H1 (cell line): ENCODE measurements at regions not wholly inside any gene's neighbourhood (a gene's known extent, or its start where the extent isn't known, plus 50 kb on each side); places are given as distances from the start of the nearest gene placed in this dataset.

Source experiments
- CTCF ChIA-PET: fragments of 300-600 bp; sonication (Branson Sonifier 250); formaldehyde crosslinking; loops from one replicate; lab custom pipeline; 2021; ENCODE audit not compliant: partially characterized antibody; lab: Charles Lee
- POLR2A ChIA-PET: fragments of 300-600 bp; sonication (Branson Sonifier 250); formaldehyde crosslinking; loops from one replicate; lab custom pipeline; 2021; ENCODE audit warnings: inconsistent platforms; ENCODE audit not compliant: partially characterized antibody; lab: Charles Lee
- DNase-seq, 2 experiments: peaks; one replicate each; pipeline versions ENCODE4 v3.0.0 to v3.0.0-alpha.2; 2010 to 2022; ENCODE audit warnings: low spot score in 2 of 2, low read depth in 1 of 2, mixed read lengths in 1 of 2
- FAIRE-seq: peaks from 2 replicates; lab custom pipeline; 2011; peaks lifted over from hg19 to GRCh38; lab: Jason Lieb, UNC
- H2AFZ ChIP-seq: 2 replicates; pipeline ENCODE4 v1.8.1; 2012; ENCODE audit warnings: low read length, inconsistent platforms
- H2AK5ac ChIP-seq: 2 replicates; pipeline ENCODE4 v1.6.1; 2013; ENCODE audit warnings: low read depth, low read length
- H2BK120ac ChIP-seq: replicated peaks from 2 replicates; pipeline ENCODE3; 2013; ENCODE audit warnings: low read depth, low read length, inconsistent platforms
- H2BK12ac ChIP-seq: 2 replicates; pipeline ENCODE4 v1.6.1; 2013; ENCODE audit warnings: low read depth, low read length
- H2BK15ac ChIP-seq: 2 replicates; pipeline ENCODE4 v1.6.1; 2013; ENCODE audit warnings: low read length
- H2BK20ac ChIP-seq: 2 replicates; pipeline ENCODE4 v1.6.1; 2013; ENCODE audit warnings: low read length
- H2BK5ac ChIP-seq: 2 replicates; pipeline ENCODE4 v1.6.1; 2013; ENCODE audit warnings: low read depth, low read length
- H3K14ac ChIP-seq: 2 replicates; pipeline ENCODE4 v1.6.1; 2013; ENCODE audit warnings: inconsistent platforms; ENCODE audit not compliant: insufficient read length
- H3K18ac ChIP-seq: 2 replicates; pipeline ENCODE4 v1.6.1; 2013; ENCODE audit warnings: low read length; ENCODE audit errors: extremely low read depth
- H3K23ac ChIP-seq: 2 replicates; pipeline ENCODE4 v1.6.1; 2013; ENCODE audit warnings: inconsistent platforms; ENCODE audit not compliant: insufficient read length
- H3K23me2 ChIP-seq: 2 replicates; pipeline ENCODE4 v1.6.1; 2013; ENCODE audit warnings: low read depth, low read length
- H3K27ac ChIP-seq: 2 replicates; pipeline ENCODE4 v1.6.1; 2011; ENCODE audit warnings: low read depth, low read length, inconsistent platforms
- H3K27me3 ChIP-seq, 4 experiments: replicated peaks in 1 of 4; 1 replicate in 1 of 4; 2 replicates in 3 of 4; pipeline versions ENCODE4 v1.6.1 to v1.8.1; 2011 to 2013; ENCODE audit warnings: low read length in 3 of 4, mild to moderate bottlenecking in 3 of 4, inconsistent platforms in 2 of 4, mixed read lengths in 2 of 4, moderate library complexity in 1 of 4; ENCODE audit not compliant: control insufficient read depth in 3 of 4, insufficient read depth in 3 of 4; ENCODE audit errors: extremely low read depth in 1 of 4
- H3K36me3 ChIP-seq, 4 experiments: 2 replicates each; pipeline versions ENCODE4 v1.6.1 to v1.8.1; 2011 to 2013; ENCODE audit warnings: mild to moderate bottlenecking in 4 of 4, low read length in 3 of 4, moderate library complexity in 2 of 4, control low read depth in 1 of 4, inconsistent platforms in 1 of 4; ENCODE audit not compliant: insufficient read depth in 4 of 4, control insufficient read depth in 2 of 4
- H3K4ac ChIP-seq: replicated peaks from 2 replicates; pipeline ENCODE3; 2013; ENCODE audit warnings: low read length, low read depth, mixed read lengths, inconsistent platforms; ENCODE audit not compliant: insufficient read length
- H3K4me1 ChIP-seq, 4 experiments: replicated peaks in 1 of 4; 1 replicate in 1 of 4; 2 replicates in 3 of 4; pipeline versions ENCODE4 v1.6.1 to v1.8.1; 2011 to 2013; ENCODE audit warnings: low read length in 3 of 4, inconsistent platforms in 2 of 4, mixed read lengths in 1 of 4; ENCODE audit not compliant: insufficient read depth in 4 of 4, control insufficient read depth in 3 of 4
- H3K4me2 ChIP-seq, 2 experiments: 2 replicates each; pipeline versions ENCODE4 v1.6.1 to v1.8.1; 2011 to 2013; ENCODE audit warnings: low read depth in 2 of 2, low read length in 2 of 2, control low read depth in 1 of 2, inconsistent platforms in 1 of 2, mild to moderate bottlenecking in 1 of 2; ENCODE audit not compliant: insufficient read depth in 1 of 2
- H3K4me3 ChIP-seq, 4 experiments: fragments of 200-600, 300-600 bp in 1 of 4; sonication (generic), shearing (Covaris generic), sonication (Bioruptor Twin) in 1 of 4; 2 replicates each; pipeline versions ENCODE4 v1.5.1 to v1.8.1; 2011 to 2016; ENCODE audit warnings: low read length in 4 of 4, low read depth in 3 of 4, control low read depth in 2 of 4, inconsistent platforms in 2 of 4, mild to moderate bottlenecking in 2 of 4, mixed read lengths in 1 of 4, moderate library complexity in 1 of 4; ENCODE audit not compliant: insufficient read depth in 2 of 4; ENCODE audit errors: extremely low read depth in 1 of 4
- H3K56ac ChIP-seq: replicated peaks from 2 replicates; pipeline ENCODE3; 2013; ENCODE audit warnings: low read depth, mild to moderate bottlenecking, mixed read lengths, low read length, inconsistent platforms; ENCODE audit not compliant: insufficient read length
- H3K79me1 ChIP-seq: 2 replicates; pipeline ENCODE4 v1.6.1; 2013; ENCODE audit warnings: low read depth, low read length, control low read depth
- H3K79me2 ChIP-seq, 2 experiments: 2 replicates each; pipeline versions ENCODE4 v1.6.1 to v1.8.1; 2012 to 2013; ENCODE audit warnings: low read length in 2 of 2, mild to moderate bottlenecking in 2 of 2, inconsistent platforms in 1 of 2; ENCODE audit not compliant: insufficient read depth in 2 of 2, control insufficient read depth in 1 of 2
- H3K9ac ChIP-seq, 4 experiments: replicated peaks in 1 of 4; 1 replicate in 1 of 4; 2 replicates in 3 of 4; pipeline versions ENCODE4 v1.6.1 to v1.8.1; 2011 to 2013; ENCODE audit warnings: low read depth in 3 of 4, low read length in 3 of 4, control low read depth in 2 of 4, mild to moderate bottlenecking in 2 of 4, moderate library complexity in 2 of 4, inconsistent platforms in 1 of 4; ENCODE audit errors: extremely low read depth in 1 of 4
- H3K9me3 ChIP-seq, 2 experiments: 2 replicates each; pipeline versions ENCODE4 v1.6.1 to v1.8.1; 2012 to 2013; ENCODE audit warnings: mild to moderate bottlenecking in 2 of 2, moderate library complexity in 2 of 2, control low read depth in 1 of 2, inconsistent platforms in 1 of 2, low read depth in 1 of 2, low read length in 1 of 2, mixed read lengths in 1 of 2; ENCODE audit not compliant: insufficient read depth in 2 of 2
- H4K20me1 ChIP-seq, 2 experiments: replicated peaks in 1 of 2; 2 replicates each; pipeline versions ENCODE3 to v1.8.1; 2011 to 2013; ENCODE audit warnings: inconsistent platforms in 2 of 2, low read length in 2 of 2, mild to moderate bottlenecking in 1 of 2; ENCODE audit not compliant: insufficient read depth in 2 of 2, control insufficient read depth in 1 of 2
- H4K5ac ChIP-seq: 2 replicates; pipeline ENCODE4 v1.6.1; 2013; ENCODE audit warnings: low read length, low read depth, mixed read lengths, inconsistent platforms; ENCODE audit not compliant: insufficient read length
- H4K8ac ChIP-seq: 2 replicates; pipeline ENCODE4 v1.8.0; 2013; ENCODE audit warnings: mild to moderate bottlenecking, moderate library complexity, low read length, inconsistent platforms; ENCODE audit not compliant: insufficient read depth; ENCODE audit errors: extremely low read depth
- H4K91ac ChIP-seq: replicated peaks from 2 replicates; pipeline ENCODE3; 2013; ENCODE audit warnings: low read length, mixed read lengths, inconsistent platforms; ENCODE audit not compliant: insufficient read length
- ASH2L ChIP-seq: fragments of 200-600, 300-600 bp; sonication (generic); IDR thresholded peaks from one replicate; pipeline ENCODE4 v1.7.1; 2017; ENCODE audit warnings: low read length
- RNF2 ChIP-seq: fragments of 200-900, 300-1000 bp; sonication (generic); IDR thresholded peaks from 2 replicates; pipeline ENCODE4 v1.7.1; 2016; ENCODE audit warnings: borderline replicate concordance, low read depth, mild to moderate bottlenecking, antibody characterized with exemption, low read length; ENCODE audit not compliant: poor library complexity, severe bottlenecking; ENCODE audit errors: missing control alignments
- RXRA ChIP-seq: IDR thresholded peaks from 2 replicates; pipeline ENCODE4 v1.6.1; 2011; ENCODE audit warnings: low read depth, mild to moderate bottlenecking, low read length, moderate library complexity; ENCODE audit not compliant: insufficient read depth
- WGBS, 2 experiments: shearing (Covaris generic) in 1 of 2; methylation state at CpG; one replicate each; pipeline versions ENCODE4 v1.1.6 to v1.1.7; 2013 to 2015; ENCODE audit warnings: low lambda C conversion rate in 2 of 2, mixed read lengths in 2 of 2, inconsistent platforms in 1 of 2, low coverage in 1 of 2, missing lambda C conversion rate in 1 of 2; ENCODE audit not compliant: insufficient replicate concordance in 2 of 2, insufficient coverage in 1 of 2, insufficient read length in 1 of 2; ENCODE audit errors: extremely low coverage in 1 of 2, missing lambda C conversion rate in 1 of 2; 5-methylcytosine and 5-hydroxymethylcytosine counted together
- TF ChIP-seq, protein P1 (sequence below): IDR thresholded peaks from 2 replicates; pipeline ENCODE4 v1.6.1; 2012; ENCODE audit warnings: inconsistent platforms

DNA sequence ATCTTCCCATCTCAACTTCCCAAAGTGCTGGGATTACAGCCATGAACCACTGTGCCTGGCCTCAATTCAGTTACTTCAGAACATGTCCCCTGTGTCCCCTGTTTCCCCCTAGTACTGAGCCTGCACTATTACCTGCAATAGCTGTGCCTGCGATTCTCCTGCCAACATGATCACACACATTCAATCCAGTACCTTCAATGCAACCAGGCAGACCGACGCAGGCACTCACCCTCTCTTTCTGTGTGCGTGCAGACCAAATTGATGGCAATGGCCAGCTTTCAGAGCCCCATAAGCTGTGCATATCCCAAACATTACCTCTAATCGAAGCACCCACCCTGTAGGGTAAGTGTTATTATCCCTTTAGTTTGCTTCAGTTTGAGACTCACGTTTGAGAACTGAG lies 73.0 kb upstream of the EPHB3 start:
- peaks cover 0 to 5% (median under 1%) of the 10 kb centered on the region in 4 experiments; a peak in 3 of 7 replicates for H3K4me1 ChIP-seq
- no peak overlapping the region for H3K23ac ChIP-seq
- H3K36me3 ChIP-seq = no peaks in the 10 kb centered on the region
- H2AFZ ChIP-seq = no peak overlapping the region
- no peak overlapping the region for H3K9ac ChIP-seq
- H3K56ac ChIP-seq = no peak overlapping the region
- no peak overlapping the region for H4K5ac ChIP-seq
- H2BK12ac ChIP-seq = 0 out of 2 replicates have a peak overlapping the region, but pooled peaks have one; percentile 2
- 81% methylated on average over 6 of the region's 6 CpGs; no CpG with 5 or more reads in 1 of the 2 experiments for WGBS, 2 experiments
- peaks cover 2 to 36% (median 30%) of the 10 kb centered on the region in 4 experiments; a peak in 6 of 7 replicates for H3K27me3 ChIP-seq
- H2BK20ac ChIP-seq = no peak overlapping the region
- no peak overlapping the region for H3K4ac ChIP-seq
- no peak overlapping the region for H4K91ac ChIP-seq
- no peaks in the 10 kb centered on the region for H4K20me1 ChIP-seq
- H3K79me1 ChIP-seq = no peaks in the 10 kb centered on the region
- FAIRE-seq = no peak
- POLR2A ChIA-PET = no interaction called here
- H2BK120ac ChIP-seq = no peak overlapping the region
- H3K4me3 ChIP-seq = no peak overlapping the region
- DNase-seq = no peak
- no peak overlapping the region for H2BK15ac ChIP-seq
- no peak overlapping the region for H3K18ac ChIP-seq
- H3K79me2 ChIP-seq = no peaks in the 10 kb centered on the region
- H3K4me2 ChIP-seq = no peak overlapping the region
- H2AK5ac ChIP-seq = no peak overlapping the region
- no peak overlapping the region for H2BK5ac ChIP-seq
- H4K8ac ChIP-seq = no peak overlapping the region
- peaks cover 3% of the 10 kb centered on the region; the same call in 1 of the 2 replicates for H3K23me2 ChIP-seq
- CTCF ChIA-PET = no interaction called here
- H3K14ac ChIP-seq = no peak overlapping the region
- H3K27ac ChIP-seq = no peak overlapping the region
- no peaks in the 10 kb centered on the region for H3K9me3 ChIP-seq
- TF ChIP-seq RXRA (no peak), RNF2 (no peak), ASH2L (no peak)
- TF ChIP-seq, protein P1, sequence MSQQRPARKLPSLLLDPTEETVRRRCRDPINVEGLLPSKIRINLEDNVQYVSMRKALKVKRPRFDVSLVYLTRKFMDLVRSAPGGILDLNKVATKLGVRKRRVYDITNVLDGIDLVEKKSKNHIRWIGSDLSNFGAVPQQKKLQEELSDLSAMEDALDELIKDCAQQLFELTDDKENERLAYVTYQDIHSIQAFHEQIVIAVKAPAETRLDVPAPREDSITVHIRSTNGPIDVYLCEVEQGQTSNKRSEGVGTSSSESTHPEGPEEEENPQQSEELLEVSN = no peak
